Tibial nerve (tissue), 4 donors: ENCODE measurements at regions not wholly inside any gene's neighbourhood (a gene's known extent, or its start where the extent isn't known, plus 50 kb on each side); places are given as distances from the start of the nearest gene placed in this dataset.

Experiments used
- DNase-seq, 2 donors: peaks; one replicate each; pipeline ENCODE4 v3.0.0-alpha.2; 2019; ENCODE audit warnings: low spot score in 2 of 2
- H3K27ac ChIP-seq, 4 donors: fragments of 200-600 bp; sonication (generic) in 3 of 4; one replicate each; pipeline ENCODE4 v1.5.1; 2017 to 2019; ENCODE audit warnings: mild to moderate bottlenecking in 1 of 4
- H3K27me3 ChIP-seq, 2 donors: fragments of 200-600 bp; sonication (generic) in 1 of 2; one replicate each; pipeline versions ENCODE4 v1.5.1 to v1.6.0; 2017 to 2019
- H3K36me3 ChIP-seq, 3 donors: fragments of 200-600 bp; sonication (generic); one replicate each; pipeline ENCODE4 v1.5.1; 2018 to 2019
- H3K4me1 ChIP-seq, 4 donors: fragments of 200-600 bp; sonication (generic) in 3 of 4; one replicate each; pipeline ENCODE4 v1.5.1; 2017 to 2019
- H3K4me3 ChIP-seq, 4 donors: fragments of 200-600 bp; sonication (generic) in 3 of 4; one replicate each; pipeline ENCODE4 v1.5.1; 2017 to 2019; ENCODE audit warnings: mild to moderate bottlenecking in 1 of 4, moderate library complexity in 1 of 4
- H3K9me3 ChIP-seq, 4 donors: fragments of 200-600 bp; sonication (generic) in 3 of 4; one replicate each; pipeline ENCODE4 v1.5.1; 2017 to 2019
- EP300 ChIP-seq, 2 donors: sonication (generic); formaldehyde crosslinking; IDR thresholded peaks; one replicate each; pipeline ENCODE4 v1.6.1; 2017; ENCODE audit warnings: antibody characterized with exemption in 2 of 2, mild to moderate bottlenecking in 1 of 2
- POLR2A ChIP-seq, 2 donors: fragments of 450-650 bp; IDR thresholded peaks; one replicate each; pipeline ENCODE4 v1.6.1; 2017; ENCODE audit warnings: antibody characterized with exemption in 2 of 2, mild to moderate bottlenecking in 2 of 2, moderate library complexity in 2 of 2
- WGBS, 2 donors: methylation state at CpG; one replicate each; pipeline ENCODE4 v1.1.5; 2018; 5-methylcytosine and 5-hydroxymethylcytosine counted together
- TF ChIP-seq, protein P1 (sequence below), 5 experiments: fragments of 200-600 bp in 3 of 5; fragments of 450-650 bp in 2 of 5; sonication (generic) in 3 of 5; IDR thresholded peaks; one replicate each; pipeline ENCODE4 v1.5.1; 2016 to 2019; ENCODE audit warnings: antibody characterized with exemption in 5 of 5, mild to moderate bottlenecking in 3 of 5, moderate library complexity in 2 of 5

DNA sequence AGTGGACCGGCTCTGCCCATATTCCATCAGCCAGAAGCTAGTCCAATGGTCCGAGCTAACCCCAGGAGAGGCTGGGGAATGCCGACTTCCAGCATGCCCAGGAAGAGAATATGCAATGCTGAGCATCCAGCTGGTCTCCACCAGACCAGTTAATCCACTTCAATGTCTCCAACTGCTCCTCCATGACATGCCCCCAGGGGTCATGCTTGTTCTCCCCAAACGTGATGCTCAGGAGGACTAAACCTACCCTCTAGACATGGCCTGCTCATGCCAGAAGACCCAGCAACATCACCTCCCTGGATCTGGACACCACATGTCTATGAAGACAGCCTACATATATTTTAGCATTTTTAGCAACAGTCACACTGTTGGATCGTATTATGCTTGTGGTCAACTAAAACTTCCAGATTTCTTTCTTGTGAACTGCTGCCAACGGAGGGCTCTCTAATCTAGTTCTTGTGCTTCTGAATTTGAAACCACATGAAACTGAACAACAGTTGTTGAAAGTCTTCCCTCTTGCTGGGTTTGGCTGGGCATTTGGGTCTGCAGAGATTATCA is 245.1 kb downstream of the SOX9 start:
- Histone ChIP-seq H3K4me3 (no peak overlapping the region), H3K4me1 (peaks cover 0 to 9% (median 0%) of the 10 kb centered on the region in 4 donors), H3K36me3 (no peaks in the 10 kb centered on the region), H3K27me3 (no peaks in the 10 kb centered on the region), H3K27ac (no peak overlapping the region), H3K9me3 (no peaks in the 10 kb centered on the region)
- 84 to 85% methylated on average over 6 of the region's 6 CpGs for WGBS, 2 donors
- DNase-seq = no peak
- TF ChIP-seq POLR2A (IDR thresholded peaks at IDR 0.05) (no peak), EP300 (IDR thresholded peaks at IDR 0.05) (no peak)
- TF ChIP-seq, protein P1, sequence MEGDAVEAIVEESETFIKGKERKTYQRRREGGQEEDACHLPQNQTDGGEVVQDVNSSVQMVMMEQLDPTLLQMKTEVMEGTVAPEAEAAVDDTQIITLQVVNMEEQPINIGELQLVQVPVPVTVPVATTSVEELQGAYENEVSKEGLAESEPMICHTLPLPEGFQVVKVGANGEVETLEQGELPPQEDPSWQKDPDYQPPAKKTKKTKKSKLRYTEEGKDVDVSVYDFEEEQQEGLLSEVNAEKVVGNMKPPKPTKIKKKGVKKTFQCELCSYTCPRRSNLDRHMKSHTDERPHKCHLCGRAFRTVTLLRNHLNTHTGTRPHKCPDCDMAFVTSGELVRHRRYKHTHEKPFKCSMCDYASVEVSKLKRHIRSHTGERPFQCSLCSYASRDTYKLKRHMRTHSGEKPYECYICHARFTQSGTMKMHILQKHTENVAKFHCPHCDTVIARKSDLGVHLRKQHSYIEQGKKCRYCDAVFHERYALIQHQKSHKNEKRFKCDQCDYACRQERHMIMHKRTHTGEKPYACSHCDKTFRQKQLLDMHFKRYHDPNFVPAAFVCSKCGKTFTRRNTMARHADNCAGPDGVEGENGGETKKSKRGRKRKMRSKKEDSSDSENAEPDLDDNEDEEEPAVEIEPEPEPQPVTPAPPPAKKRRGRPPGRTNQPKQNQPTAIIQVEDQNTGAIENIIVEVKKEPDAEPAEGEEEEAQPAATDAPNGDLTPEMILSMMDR (IDR thresholded peaks at IDR 0.05) = no peak

DNA sequence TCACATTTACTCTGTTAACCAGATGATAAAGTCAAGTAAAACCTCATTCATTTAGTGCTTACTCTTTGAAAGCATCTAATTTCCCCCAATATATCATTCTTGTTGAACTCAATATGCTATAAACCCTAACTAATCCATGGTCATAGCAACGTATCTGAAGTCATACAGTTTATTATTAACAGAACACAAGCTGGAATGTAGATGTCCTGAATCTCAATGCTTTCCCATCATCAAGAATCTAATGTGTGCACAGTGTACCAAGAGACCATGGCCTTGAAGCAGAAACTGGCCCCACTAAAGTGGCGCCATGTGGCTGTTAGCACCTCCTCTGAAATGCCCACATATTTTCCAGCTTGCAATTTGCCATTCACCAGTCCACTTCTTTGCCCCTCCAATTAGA is 245.8 kb downstream of the SOX9 start:
- no peak overlapping the region for H3K27ac ChIP-seq
- no peaks in the 10 kb centered on the region for H3K9me3 ChIP-seq
- TF ChIP-seq, protein P1 (IDR thresholded peaks at IDR 0.05) = no peak
- TF ChIP-seq POLR2A (IDR thresholded peaks at IDR 0.05) = no peak
- TF ChIP-seq EP300 (IDR thresholded peaks at IDR 0.05) = no peak
- no peak overlapping the region for H3K4me3 ChIP-seq
- DNase-seq = no peak
- H3K27me3 ChIP-seq = no peaks in the 10 kb centered on the region
- H3K4me1 ChIP-seq = peaks cover 0 to 9% (median 0%) of the 10 kb centered on the region in 4 donors
- H3K36me3 ChIP-seq = no peaks in the 10 kb centered on the region
- 75 to 92% methylated on average over 2 of the region's 2 CpGs for WGBS, 2 donors

DNA sequence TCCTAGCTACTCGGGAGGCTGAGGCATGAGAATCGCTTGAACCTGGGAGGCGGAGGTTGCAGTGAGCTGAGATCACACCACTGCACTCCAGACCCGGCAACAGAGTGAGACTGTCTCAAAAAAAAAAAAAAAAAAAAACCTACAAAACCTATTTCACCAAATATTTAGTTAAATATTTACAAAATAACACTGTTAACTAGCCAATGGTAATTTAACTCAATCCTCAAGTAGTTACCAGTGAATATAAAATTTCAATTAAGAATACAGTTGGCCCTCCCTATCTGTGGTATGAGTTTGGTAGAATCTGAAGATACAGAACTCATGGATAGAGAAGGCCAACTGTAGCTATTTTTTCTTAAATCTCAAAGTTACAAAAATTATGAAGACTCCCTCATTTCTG is 247.4 kb downstream of the SOX9 start:
- TF ChIP-seq POLR2A (IDR thresholded peaks at IDR 0.05) = no peak
- TF ChIP-seq EP300 (IDR thresholded peaks at IDR 0.05) = no peak
- TF ChIP-seq, protein P1 (IDR thresholded peaks at IDR 0.05) = no peak
- no peak overlapping the region for H3K27ac ChIP-seq
- peaks cover 0 to 5% (median 0%) of the 10 kb centered on the region in 4 donors for H3K4me1 ChIP-seq
- H3K27me3 ChIP-seq = no peaks in the 10 kb centered on the region
- H3K4me3 ChIP-seq = no peak overlapping the region
- no peaks in the 10 kb centered on the region for H3K9me3 ChIP-seq
- no peaks in the 10 kb centered on the region for H3K36me3 ChIP-seq
- WGBS, 2 donors = 89 to 97% methylated on average over 4 of the region's 4 CpGs
- no peak for DNase-seq

DNA sequence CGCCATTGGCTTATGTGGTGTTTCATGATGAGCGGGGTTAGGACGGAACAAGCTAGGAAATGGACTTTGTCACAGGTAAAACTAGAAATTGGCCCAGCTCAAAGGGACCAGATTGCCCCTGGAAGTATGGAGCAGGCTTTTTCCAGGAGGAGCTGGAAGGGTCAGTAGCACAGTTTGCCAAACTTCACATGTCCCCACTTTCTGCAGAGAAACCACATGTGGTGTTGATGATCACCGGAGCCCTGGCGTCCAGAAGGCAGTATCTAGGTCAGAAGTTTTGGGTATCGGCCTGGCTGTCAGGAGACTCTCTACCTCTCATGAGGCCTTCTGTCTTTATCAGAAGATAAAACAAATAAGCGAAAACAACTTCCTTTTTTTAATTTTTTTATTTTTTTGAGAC is 248.5 kb downstream of the SOX9 start:
- TF ChIP-seq EP300 (IDR thresholded peaks at IDR 0.05) (no peak), POLR2A (IDR thresholded peaks at IDR 0.05) (no peak)
- TF ChIP-seq, protein P1 (IDR thresholded peaks at IDR 0.05) = no peak
- WGBS, 2 donors = 94 to 96% methylated on average over 7 of the region's 7 CpGs
- H3K4me3 ChIP-seq = no peak overlapping the region
- H3K9me3 ChIP-seq = no peaks in the 10 kb centered on the region
- no peak overlapping the region for H3K27ac ChIP-seq
- no peak for DNase-seq
- no peaks in the 10 kb centered on the region for H3K27me3 ChIP-seq
- H3K36me3 ChIP-seq = no peaks in the 10 kb centered on the region
- H3K4me1 ChIP-seq = peaks cover 0 to 10% (median 3%) of the 10 kb centered on the region in 4 donors

DNA sequence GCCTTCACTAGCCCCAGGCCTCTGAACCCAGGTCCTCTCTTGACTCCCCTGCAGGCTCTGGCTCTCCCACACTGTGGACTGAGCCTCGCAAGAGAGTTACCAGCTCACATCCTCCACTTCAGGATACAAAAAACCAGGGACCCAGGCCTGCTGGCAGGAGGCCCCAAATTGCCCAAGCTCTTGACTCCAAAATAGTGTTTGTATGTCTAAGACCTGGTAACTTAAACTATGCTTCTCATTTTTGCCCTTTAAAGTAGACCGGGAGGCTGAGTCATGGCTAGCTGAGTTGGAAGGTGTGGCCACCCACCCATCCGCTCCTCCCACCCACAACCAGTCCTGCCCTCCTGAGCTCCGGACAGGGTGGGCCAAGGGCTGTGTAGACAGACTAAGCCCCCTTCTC is 250.0 kb downstream of the SOX9 start:
- H3K9me3 ChIP-seq = no peaks in the 10 kb centered on the region
- no peak overlapping the region for H3K27ac ChIP-seq
- no peak overlapping the region for H3K4me3 ChIP-seq
- WGBS, 2 donors = 63 to 82% methylated on average over 2 to 4 of the region's 4 CpGs
- DNase-seq = no peak
- no peaks in the 10 kb centered on the region for H3K36me3 ChIP-seq
- TF ChIP-seq EP300 (IDR thresholded peaks at IDR 0.05) = no peak
- TF ChIP-seq, protein P1 (IDR thresholded peaks at IDR 0.05) = no peak
- no peak for TF ChIP-seq POLR2A (IDR thresholded peaks at IDR 0.05)
- H3K4me1 ChIP-seq = peaks cover 0 to 12% (median 3%) of the 10 kb centered on the region in 4 donors
- no peaks in the 10 kb centered on the region for H3K27me3 ChIP-seq
